Thyroid gland (tissue), 4 donors: ENCODE measurements at regions not wholly inside any gene's neighbourhood (a gene's known extent, or its start where the extent isn't known, plus 50 kb on each side); places are given as distances from the start of the nearest gene placed in this dataset.

ENCODE experiments used
- DNase-seq, 2 donors: peaks; one replicate each; pipeline ENCODE4 v3.0.0-alpha.2; 2019
- H3K27ac ChIP-seq, 3 donors: fragments of 200-600 bp; sonication (generic); 1 replicate in 2 of 3; 2 replicates in 1 of 3; pipeline ENCODE4 v1.5.1; 2016 to 2019; ENCODE audit warnings: mild to moderate bottlenecking in 1 of 3, moderate library complexity in 1 of 3
- H3K27me3 ChIP-seq: fragments of 200-600 bp; sonication (generic); one replicate; pipeline ENCODE4 v1.5.1; 2019
- H3K36me3 ChIP-seq, 2 donors: fragments of 200-600 bp; sonication (generic); one replicate each; pipeline ENCODE4 v1.5.1; 2016 to 2019
- H3K4me1 ChIP-seq, 2 donors: fragments of 200-600 bp; sonication (generic); one replicate each; pipeline ENCODE4 v1.5.1; 2017 to 2019
- H3K4me3 ChIP-seq, 3 donors: fragments of 200-600 bp; sonication (generic); replicated peaks in 1 of 3; 1 replicate in 2 of 3; 2 replicates in 1 of 3; pipeline ENCODE4 v1.5.1; 2016; ENCODE audit warnings: mild to moderate bottlenecking in 1 of 3
- H3K9me3 ChIP-seq: fragments of 200-600 bp; sonication (generic); one replicate; pipeline ENCODE4 v1.5.1; 2017
- POLR2A ChIP-seq, 2 donors: fragments of 450-650 bp; IDR thresholded peaks; one replicate each; pipeline ENCODE4 v1.6.1; 2017; ENCODE audit warnings: antibody characterized with exemption in 2 of 2, mild to moderate bottlenecking in 2 of 2, moderate library complexity in 1 of 2
- WGBS, 2 donors: methylation state at CpG; one replicate each; pipeline ENCODE4 v1.1.5; 2017; 5-methylcytosine and 5-hydroxymethylcytosine counted together
- intact Hi-C: fragments of 100-400 bp; cut with DNase I; formaldehyde crosslinking; loops from one replicate; pipeline ENCODE4 v1.15.1; 2023
- TF ChIP-seq, protein P1 (sequence below), 6 experiments: fragments of 200-600 bp in 3 of 6; fragments of 450-650 bp in 3 of 6; sonication (generic) in 3 of 6; IDR thresholded peaks; one replicate each; pipeline ENCODE4 v1.5.1; 2016 to 2019; ENCODE audit warnings: antibody characterized with exemption in 6 of 6, mild to moderate bottlenecking in 2 of 6, inconsistent platforms in 1 of 6, moderate library complexity in 1 of 6

DNA sequence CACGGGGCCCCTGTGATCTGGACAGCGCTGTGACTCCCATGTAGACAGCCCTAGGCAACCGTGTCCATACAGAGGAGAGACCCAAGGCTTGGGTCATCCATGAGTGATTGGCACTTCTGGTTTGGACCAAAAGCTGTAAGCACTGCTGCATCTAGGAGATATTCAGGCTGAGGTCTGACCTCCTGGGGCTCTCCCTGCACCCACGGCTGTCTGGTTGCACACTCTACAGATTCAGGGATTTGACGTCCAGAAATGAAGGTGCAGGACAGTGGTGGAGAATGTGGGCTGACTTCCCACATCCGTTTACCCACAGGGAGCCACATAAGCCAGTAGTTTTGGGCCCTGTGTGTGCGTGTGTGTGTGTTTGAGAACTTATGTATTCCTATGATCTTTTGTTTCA is 76.2 kb upstream of the ARHGEF7 start:
- TF ChIP-seq, protein P1, sequence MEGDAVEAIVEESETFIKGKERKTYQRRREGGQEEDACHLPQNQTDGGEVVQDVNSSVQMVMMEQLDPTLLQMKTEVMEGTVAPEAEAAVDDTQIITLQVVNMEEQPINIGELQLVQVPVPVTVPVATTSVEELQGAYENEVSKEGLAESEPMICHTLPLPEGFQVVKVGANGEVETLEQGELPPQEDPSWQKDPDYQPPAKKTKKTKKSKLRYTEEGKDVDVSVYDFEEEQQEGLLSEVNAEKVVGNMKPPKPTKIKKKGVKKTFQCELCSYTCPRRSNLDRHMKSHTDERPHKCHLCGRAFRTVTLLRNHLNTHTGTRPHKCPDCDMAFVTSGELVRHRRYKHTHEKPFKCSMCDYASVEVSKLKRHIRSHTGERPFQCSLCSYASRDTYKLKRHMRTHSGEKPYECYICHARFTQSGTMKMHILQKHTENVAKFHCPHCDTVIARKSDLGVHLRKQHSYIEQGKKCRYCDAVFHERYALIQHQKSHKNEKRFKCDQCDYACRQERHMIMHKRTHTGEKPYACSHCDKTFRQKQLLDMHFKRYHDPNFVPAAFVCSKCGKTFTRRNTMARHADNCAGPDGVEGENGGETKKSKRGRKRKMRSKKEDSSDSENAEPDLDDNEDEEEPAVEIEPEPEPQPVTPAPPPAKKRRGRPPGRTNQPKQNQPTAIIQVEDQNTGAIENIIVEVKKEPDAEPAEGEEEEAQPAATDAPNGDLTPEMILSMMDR (IDR thresholded peaks at IDR 0.05): no peak
- TF ChIP-seq POLR2A (IDR thresholded peaks at IDR 0.05): no peak
- H3K36me3 ChIP-seq: no peaks in the 10 kb centered on the region
- DNase-seq: no peak
- intact Hi-C loops: no loop called here
- no peak overlapping the region for H3K4me3 ChIP-seq
- H3K27me3 ChIP-seq: no peaks in the 10 kb centered on the region
- H3K4me1 ChIP-seq: no peaks in the 10 kb centered on the region
- 79 to 82% methylated on average over 7 of the region's 7 CpGs for WGBS, 2 donors
- H3K27ac ChIP-seq: no peak overlapping the region
- no peaks in the 10 kb centered on the region for H3K9me3 ChIP-seq

DNA sequence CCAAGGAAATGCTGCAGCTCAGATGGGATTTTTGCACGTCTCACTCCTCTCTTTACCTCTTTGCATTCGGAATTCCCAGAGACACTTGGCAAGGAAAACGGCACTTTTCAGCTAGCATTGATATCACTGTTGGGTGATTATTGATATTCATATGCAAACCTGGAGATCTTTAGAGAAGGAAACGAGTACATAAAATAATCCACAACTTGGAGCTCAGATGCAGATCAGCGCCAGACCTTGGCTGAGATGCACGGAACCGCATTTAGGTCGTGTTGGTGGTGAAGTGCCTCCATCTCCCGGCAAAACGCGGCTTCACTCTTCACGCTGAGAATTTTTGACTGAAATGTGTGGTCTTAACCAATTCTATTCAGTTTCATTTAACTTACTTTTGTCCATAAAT is 77.2 kb upstream of the ARHGEF7 start:
- Histone ChIP-seq H3K9me3 (no peaks in the 10 kb centered on the region), H3K4me1 (no peaks in the 10 kb centered on the region), H3K4me3 (no peak overlapping the region), H3K36me3 (no peaks in the 10 kb centered on the region), H3K27me3 (no peaks in the 10 kb centered on the region), H3K27ac (no peak overlapping the region)
- no peak for TF ChIP-seq POLR2A (IDR thresholded peaks at IDR 0.05)
- TF ChIP-seq, protein P1 (IDR thresholded peaks at IDR 0.05): no peak
- intact Hi-C loops: no loop called here
- 77 to 80% methylated on average over 12 of the region's 12 CpGs for WGBS, 2 donors
- DNase-seq: no peak

GRCh38 chr13:111036665-111037064 is 78.4 kb upstream of the ARHGEF7 start:
- no peak overlapping the region for H3K4me3 ChIP-seq
- intact Hi-C loops: no loop called here
- DNase-seq: no peak
- H3K36me3 ChIP-seq: no peaks in the 10 kb centered on the region
- H3K9me3 ChIP-seq: no peaks in the 10 kb centered on the region
- H3K27ac ChIP-seq: no peak overlapping the region
- 81 to 83% methylated on average over 7 of the region's 7 CpGs for WGBS, 2 donors
- H3K4me1 ChIP-seq: no peaks in the 10 kb centered on the region
- TF ChIP-seq, protein P1 (IDR thresholded peaks at IDR 0.05): no peak
- TF ChIP-seq POLR2A (IDR thresholded peaks at IDR 0.05): no peak
- no peaks in the 10 kb centered on the region for H3K27me3 ChIP-seq

DNA sequence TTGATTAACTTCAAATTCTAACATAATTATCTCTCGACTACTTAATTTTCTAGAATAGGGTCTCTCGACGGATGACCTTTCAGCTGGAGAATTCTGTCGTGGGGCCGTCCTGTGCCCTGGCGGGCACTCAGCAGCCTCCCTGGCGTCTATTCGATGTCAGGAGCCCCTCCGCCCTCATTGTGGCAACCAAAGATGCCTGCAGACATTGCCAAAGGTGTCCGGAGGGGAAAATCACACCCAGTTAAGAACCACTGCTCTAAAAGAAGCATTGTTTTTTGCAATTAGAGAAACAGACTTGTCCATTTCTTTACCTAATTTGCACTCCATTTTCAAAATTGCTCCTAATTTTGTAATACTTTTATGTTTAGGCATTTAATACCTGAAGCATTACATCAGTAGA is 79.2 kb upstream of the ARHGEF7 start:
- no peaks in the 10 kb centered on the region for H3K9me3 ChIP-seq
- DNase-seq: no peak
- no peaks in the 10 kb centered on the region for H3K4me1 ChIP-seq
- no peaks in the 10 kb centered on the region for H3K27me3 ChIP-seq
- H3K36me3 ChIP-seq: no peaks in the 10 kb centered on the region
- 81 to 82% methylated on average over 10 of the region's 10 CpGs for WGBS, 2 donors
- TF ChIP-seq POLR2A (IDR thresholded peaks at IDR 0.05): no peak
- TF ChIP-seq, protein P1 (IDR thresholded peaks at IDR 0.05): no peak
- no peak overlapping the region for H3K4me3 ChIP-seq
- intact Hi-C loops: no loop called here
- H3K27ac ChIP-seq: no peak overlapping the region

DNA sequence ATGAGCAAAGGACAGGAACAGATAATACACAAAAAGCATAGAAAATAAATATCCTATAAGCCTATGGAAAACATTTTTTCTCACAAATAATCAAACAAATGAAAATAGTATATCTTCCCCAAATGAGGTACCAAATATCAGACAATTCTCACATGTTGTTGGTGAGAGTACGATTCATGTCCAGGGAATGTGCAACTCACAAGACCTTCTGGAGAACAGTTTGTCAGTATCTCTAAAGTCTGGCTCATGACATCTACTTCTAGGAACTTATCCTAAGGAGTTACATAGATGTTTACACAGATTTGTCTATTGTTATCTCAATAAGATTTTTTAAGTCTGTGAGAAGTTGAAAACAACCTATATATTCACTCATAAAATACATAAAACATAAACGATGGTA is 80.3 kb upstream of the ARHGEF7 start:
- intact Hi-C loops: no loop called here

More for the DNA sequence above, 80.3 kb upstream of the ARHGEF7 start:
- no peak for DNase-seq
- Histone ChIP-seq H3K4me1 (no peaks in the 10 kb centered on the region), H3K36me3 (no peaks in the 10 kb centered on the region), H3K27me3 (no peaks in the 10 kb centered on the region), H3K27ac (no peak overlapping the region), H3K4me3 (no peak overlapping the region), H3K9me3 (no peaks in the 10 kb centered on the region)
- TF ChIP-seq, protein P1 (IDR thresholded peaks at IDR 0.05): no peak
- TF ChIP-seq POLR2A (IDR thresholded peaks at IDR 0.05): no peak
- 84 to 88% methylated on average over 2 of the region's 2 CpGs for WGBS, 2 donors
